ENCODE measurements at regions not wholly inside any gene's neighbourhood (a gene's known extent, or its start where the extent isn't known, plus 50 kb on each side); places are given as distances from the start of the nearest gene placed in this dataset.

DNA sequence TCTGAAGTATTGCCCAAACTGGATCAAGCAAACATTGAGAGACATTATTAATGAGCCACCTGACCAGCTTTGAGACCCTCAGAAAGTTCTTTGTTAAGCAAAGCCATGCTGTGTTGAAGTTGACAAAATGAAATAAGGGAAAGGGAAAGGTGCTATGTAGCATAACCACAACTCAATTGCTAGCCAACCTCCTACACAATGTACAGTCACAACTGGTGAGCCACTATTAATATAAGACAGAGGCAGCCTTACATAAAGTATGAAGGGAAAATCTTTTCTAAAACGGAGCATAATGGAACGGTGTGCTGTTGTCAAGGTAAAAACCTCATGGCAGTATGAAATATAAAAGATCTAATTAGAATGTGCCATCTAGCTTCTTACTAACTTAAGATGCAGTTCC, 375.8 kb upstream of the ST8SIA4 start:
- CTCF ChIA-PET: interaction anchor here (0.6 kb wide), 1 partner anchor 602 kb away, joined by 3 read pairs; no protein-coding TSS in a partner anchor

GRCh38 chr5:101278011-101278687, 375.1 kb upstream of the ST8SIA4 start:
- CTCF ChIA-PET: no interaction called here
- POLR2A ChIA-PET: no interaction called here
- TF ChIP-seq BHLHE40 (IDR thresholded peaks at IDR 0.05; ENCODE audit: borderline replicate concordance) (no peak), FOXM1 (IDR thresholded peaks at IDR 0.05; ENCODE audit: borderline replicate concordance) (no peak), ZNF384 (IDR thresholded peaks at IDR 0.05) (no peak)
- no peak for DNase-seq (ENCODE audit: extremely low spot score)

More for the DNA sequence above, 375.8 kb upstream of the ST8SIA4 start:
- TF ChIP-seq BHLHE40 (IDR thresholded peaks at IDR 0.05; ENCODE audit: borderline replicate concordance) (no peak), FOXK2 (IDR thresholded peaks at IDR 0.05) (no peak), FOXM1 (IDR thresholded peaks at IDR 0.05; ENCODE audit: borderline replicate concordance) (no peak), SP1 (IDR thresholded peaks at IDR 0.05) (no peak), LEF1 (IDR thresholded peaks at IDR 0.05; ENCODE audit: borderline replicate concordance) (no peak), NFRKB (IDR thresholded peaks at IDR 0.05) (no peak)
- POLR2A ChIA-PET: no interaction called here
- no peak for DNase-seq (ENCODE audit: extremely low spot score)

- ChIA-PET POLR2A (no interaction called here), CTCF (interaction anchor here (0.6 kb wide), 1 partner anchor 13 kb away, joined by 3 read pairs; no protein-coding TSS in a partner anchor)
- TF ChIP-seq ELF4 (IDR thresholded peaks at IDR 0.05) (no peak), L3MBTL2 (conservative IDR thresholded peaks at IDR 0.05) (no peak), FOXM1 (IDR thresholded peaks at IDR 0.05; ENCODE audit: borderline replicate concordance) (no peak), BHLHE40 (IDR thresholded peaks at IDR 0.05; ENCODE audit: borderline replicate concordance) (no peak), ARNT (IDR thresholded peaks at IDR 0.05) (no peak), PKNOX1 (IDR thresholded peaks at IDR 0.05) (no peak), TARDBP (IDR thresholded peaks at IDR 0.05) (no peak), FOXA1 (IDR thresholded peaks at IDR 0.05) (no peak), HDGF (IDR thresholded peaks at IDR 0.05; ENCODE audit: borderline replicate concordance) (no peak), NFRKB (IDR thresholded peaks at IDR 0.05) (no peak), SP1 (IDR thresholded peaks at IDR 0.05) (no peak), ZNF384 (IDR thresholded peaks at IDR 0.05) (no peak), CTBP1 (IDR thresholded peaks at IDR 0.05; ENCODE audit: borderline replicate concordance) (no peak), SUZ12 (IDR thresholded peaks at IDR 0.05) (no peak), LEF1 (IDR thresholded peaks at IDR 0.05; ENCODE audit: borderline replicate concordance) (no peak), FOXK2 (IDR thresholded peaks at IDR 0.05) (no peak)
- no peak for DNase-seq (ENCODE audit: extremely low spot score)
Observed at GRCh38 chr5:101271945-101272344, 368.9 kb upstream of the ST8SIA4 start.

GRCh38 chr5:101271416-101271815, 368.3 kb upstream of the ST8SIA4 start:
- ChIA-PET POLR2A (no interaction called here), CTCF (no interaction called here)
- TF ChIP-seq SUZ12 (IDR thresholded peaks at IDR 0.05) (no peak), FOXM1 (IDR thresholded peaks at IDR 0.05; ENCODE audit: borderline replicate concordance) (no peak), BHLHE40 (IDR thresholded peaks at IDR 0.05; ENCODE audit: borderline replicate concordance) (no peak), CTBP1 (IDR thresholded peaks at IDR 0.05; ENCODE audit: borderline replicate concordance) (no peak), SP1 (IDR thresholded peaks at IDR 0.05) (no peak), ZNF384 (IDR thresholded peaks at IDR 0.05) (no peak), NFRKB (IDR thresholded peaks at IDR 0.05) (no peak), FOXK2 (IDR thresholded peaks at IDR 0.05) (no peak), TARDBP (IDR thresholded peaks at IDR 0.05) (no peak), L3MBTL2 (conservative IDR thresholded peaks at IDR 0.05) (no peak), HDGF (IDR thresholded peaks at IDR 0.05; ENCODE audit: borderline replicate concordance) (no peak), ARNT (IDR thresholded peaks at IDR 0.05) (no peak), ELF4 (IDR thresholded peaks at IDR 0.05) (no peak), LEF1 (IDR thresholded peaks at IDR 0.05; ENCODE audit: borderline replicate concordance) (no peak), FOXA1 (IDR thresholded peaks at IDR 0.05) (no peak), PKNOX1 (IDR thresholded peaks at IDR 0.05) (no peak)
- no peak for DNase-seq (ENCODE audit: extremely low spot score)

- TF ChIP-seq FOXA1 (IDR thresholded peaks at IDR 0.05) (no peak), SUZ12 (IDR thresholded peaks at IDR 0.05) (no peak), ELF4 (IDR thresholded peaks at IDR 0.05) (no peak), SP1 (IDR thresholded peaks at IDR 0.05) (no peak), BHLHE40 (IDR thresholded peaks at IDR 0.05; ENCODE audit: borderline replicate concordance) (no peak), LEF1 (IDR thresholded peaks at IDR 0.05; ENCODE audit: borderline replicate concordance) (no peak), ZNF384 (IDR thresholded peaks at IDR 0.05) (no peak), TARDBP (IDR thresholded peaks at IDR 0.05) (no peak), FOXK2 (IDR thresholded peaks at IDR 0.05) (no peak), NFRKB (IDR thresholded peaks at IDR 0.05) (no peak), ARNT (IDR thresholded peaks at IDR 0.05) (no peak), FOXM1 (IDR thresholded peaks at IDR 0.05; ENCODE audit: borderline replicate concordance) (no peak), PKNOX1 (IDR thresholded peaks at IDR 0.05) (no peak)
- ChIA-PET CTCF (no interaction called here), POLR2A (no interaction called here)
- DNase-seq (ENCODE audit: extremely low spot score): no peak
Observed at GRCh38 chr5:101260857-101261256, 357.8 kb upstream of the ST8SIA4 start.

GRCh38 chr5:101253096-101253495, 350.0 kb upstream of the ST8SIA4 start:
- ChIA-PET CTCF (no interaction called here), POLR2A (no interaction called here)
- TF ChIP-seq HDGF (IDR thresholded peaks at IDR 0.05; ENCODE audit: borderline replicate concordance) (no peak), NFRKB (IDR thresholded peaks at IDR 0.05) (no peak), ARNT (IDR thresholded peaks at IDR 0.05) (no peak), TARDBP (IDR thresholded peaks at IDR 0.05) (no peak), FOXK2 (IDR thresholded peaks at IDR 0.05) (no peak), FOXM1 (IDR thresholded peaks at IDR 0.05; ENCODE audit: borderline replicate concordance) (no peak), SUZ12 (IDR thresholded peaks at IDR 0.05) (no peak), ELF4 (IDR thresholded peaks at IDR 0.05) (no peak), CTBP1 (IDR thresholded peaks at IDR 0.05; ENCODE audit: borderline replicate concordance) (no peak), BHLHE40 (IDR thresholded peaks at IDR 0.05; ENCODE audit: borderline replicate concordance) (no peak), PKNOX1 (IDR thresholded peaks at IDR 0.05) (no peak), LEF1 (IDR thresholded peaks at IDR 0.05; ENCODE audit: borderline replicate concordance) (no peak), FOXA1 (IDR thresholded peaks at IDR 0.05) (no peak), SP1 (IDR thresholded peaks at IDR 0.05) (no peak), ZNF384 (IDR thresholded peaks at IDR 0.05) (no peak), L3MBTL2 (conservative IDR thresholded peaks at IDR 0.05) (no peak)
- DNase-seq (ENCODE audit: extremely low spot score): no peak

All from HEK293T (cell line).